COLO668 (cell line): ENCODE measurements at regions not wholly inside any gene's neighbourhood (a gene's known extent, or its start where the extent isn't known, plus 50 kb on each side); places are given as distances from the start of the nearest gene placed in this dataset.
A peak's percentile ranks its signal among the peaks of the same experiment; 100 is the strongest.

ENCODE experiments used
- DNase-seq: peaks from one replicate; lab custom pipeline; 2025; ENCODE audit not compliant: unreplicated experiment; lab: John Stamatoyannopoulos, UW

DNA sequence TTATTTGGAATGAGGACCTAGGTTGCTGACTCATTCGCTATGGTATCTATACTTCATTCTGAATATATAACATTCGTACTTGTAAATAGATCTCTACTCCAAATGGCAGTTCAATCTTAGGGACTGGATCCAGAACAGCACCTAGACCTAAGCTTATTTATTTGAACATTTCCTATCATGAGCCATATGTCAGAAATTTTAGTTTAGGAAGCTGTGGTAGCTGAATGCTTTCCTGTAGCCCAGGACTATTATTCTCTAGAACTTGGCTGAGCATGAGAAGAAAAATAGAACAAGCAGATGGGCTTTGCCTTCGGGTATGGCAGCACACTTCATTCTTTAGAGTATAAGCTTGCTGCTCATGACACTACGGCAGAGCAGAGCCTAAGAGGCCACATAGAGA, 1114.4 kb upstream of the B3GALT2 start:
- no peak for DNase-seq

DNA sequence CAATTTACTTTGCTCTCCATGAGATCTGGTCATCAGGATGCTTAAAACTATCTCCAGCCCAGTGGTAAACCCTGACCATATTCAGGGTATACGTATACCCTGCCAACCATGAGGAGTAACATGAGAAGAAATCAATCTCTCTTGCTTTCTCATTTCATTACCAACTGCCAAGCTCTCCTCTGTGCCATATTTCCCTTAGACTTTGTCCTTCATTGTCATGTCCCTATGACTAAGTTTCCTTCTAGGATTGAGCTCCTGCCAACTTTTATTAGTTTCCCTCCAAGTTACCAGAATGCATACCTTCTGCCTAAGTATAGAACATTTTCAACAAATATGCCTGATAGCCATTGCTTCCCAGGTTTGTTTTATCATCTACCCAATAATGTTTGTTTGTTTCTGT, 1113.9 kb upstream of the B3GALT2 start:
- no peak for DNase-seq

DNA sequence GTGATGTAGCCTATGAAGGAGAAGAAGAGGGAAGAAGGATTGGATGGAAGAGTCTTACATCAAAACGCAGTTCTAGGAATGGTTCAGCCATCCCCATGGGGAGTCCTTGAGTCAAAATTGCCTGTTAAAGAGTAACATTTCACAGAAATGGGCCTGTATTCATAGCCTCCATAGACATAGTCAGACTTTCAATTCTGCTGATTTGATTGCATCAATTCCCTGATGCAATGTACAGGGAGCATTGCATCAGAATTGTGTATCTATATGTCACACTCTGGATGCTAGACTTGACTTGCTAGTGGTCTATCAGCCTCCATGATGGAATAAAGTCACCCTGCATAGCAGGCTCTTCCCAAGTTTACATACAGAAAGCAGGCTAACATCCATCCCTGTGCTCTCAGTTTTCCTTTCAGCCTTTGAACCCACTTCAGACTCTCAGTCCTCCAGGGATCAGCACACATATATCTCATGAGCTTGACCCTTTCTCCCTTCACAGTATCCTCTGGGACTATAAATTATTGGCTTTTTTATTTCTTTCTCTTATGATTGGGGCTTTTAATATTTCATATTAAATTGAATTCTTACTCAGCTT, 1111.7 kb upstream of the B3GALT2 start:
- DNase-seq, result no peak

DNA sequence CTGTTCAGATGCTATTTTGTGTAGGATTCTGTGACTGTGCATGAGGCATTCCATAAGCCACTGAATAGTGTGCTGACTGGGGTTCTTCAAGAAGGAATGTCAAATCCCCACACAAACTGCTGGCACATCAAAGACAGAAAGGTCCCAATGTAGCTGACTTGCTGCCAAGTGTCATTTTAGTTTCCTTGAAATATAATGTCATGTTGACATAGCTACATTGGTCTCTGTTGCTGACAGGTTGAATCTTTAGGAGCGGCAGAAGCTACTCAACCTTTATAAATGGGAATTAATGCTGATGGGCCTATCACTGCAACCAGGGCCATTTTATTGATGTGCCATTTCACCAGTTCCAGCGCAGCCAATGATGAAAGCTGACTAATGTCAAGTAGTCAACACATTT, 1110.7 kb upstream of the B3GALT2 start:
- DNase-seq, result no peak

DNA sequence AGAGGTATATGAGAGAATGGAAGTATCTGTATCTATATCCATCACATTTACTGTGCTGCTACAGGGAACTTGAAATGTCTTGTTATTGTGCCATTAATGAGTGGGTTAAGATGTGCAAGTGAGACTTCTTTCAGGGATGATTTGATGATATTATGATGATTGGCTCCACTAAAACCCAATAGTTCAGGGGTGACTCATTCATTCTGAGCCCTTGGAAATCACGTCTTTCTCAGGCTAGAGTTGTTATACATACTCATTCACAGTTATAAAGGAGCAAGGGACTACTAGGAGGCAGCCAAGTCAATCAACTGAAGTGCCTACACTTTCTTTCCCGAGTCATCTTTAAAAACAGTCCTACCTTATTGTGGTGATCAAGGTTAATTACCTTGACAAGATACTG, 1109.8 kb upstream of the B3GALT2 start:
- DNase-seq, result no peak

DNA sequence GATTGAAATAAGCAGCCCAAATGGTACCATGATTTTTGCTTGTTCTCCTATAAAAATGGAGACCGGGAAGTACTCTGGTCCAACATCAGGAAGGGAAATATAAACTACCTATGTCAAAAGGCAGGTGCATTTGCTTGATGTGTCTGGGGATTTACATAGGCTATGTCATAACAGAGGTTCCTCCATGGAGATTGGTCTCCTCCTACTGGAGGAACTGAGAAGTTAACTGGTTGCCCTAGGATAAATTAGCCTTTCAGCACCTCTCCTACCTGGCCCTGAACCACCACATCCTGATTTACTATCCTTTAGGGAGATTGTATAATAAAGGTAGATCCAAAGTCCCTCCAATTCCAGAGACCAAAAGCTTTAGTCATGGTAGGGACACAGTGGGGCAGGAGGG, 1109.3 kb upstream of the B3GALT2 start:
- peak; percentile 37 for DNase-seq

DNA sequence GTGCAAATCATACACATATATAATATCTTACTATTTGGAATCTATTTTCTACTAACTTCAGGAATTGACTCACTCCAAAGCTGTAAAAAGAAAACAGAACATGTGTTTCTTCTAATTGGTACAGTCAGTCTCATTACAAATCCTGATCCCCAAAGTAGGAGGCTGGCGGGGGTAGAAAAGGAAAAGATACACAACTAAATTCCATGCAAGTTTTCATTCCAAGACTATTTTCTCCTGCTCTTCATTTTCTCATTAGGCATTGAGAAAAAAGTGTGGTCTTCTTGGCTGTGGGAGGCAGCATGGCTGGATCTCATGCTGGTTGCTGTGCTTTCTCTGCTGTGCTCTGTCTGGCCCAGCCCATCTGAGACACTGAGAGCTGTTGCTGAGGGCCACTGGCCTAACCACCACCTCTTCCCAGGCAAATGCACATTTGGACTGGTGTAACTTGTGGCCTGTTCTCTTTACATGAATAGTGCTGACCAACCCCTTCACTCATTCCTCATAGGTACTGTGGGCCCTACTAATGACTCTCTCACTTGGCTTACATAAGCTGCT, 1107.5 kb upstream of the B3GALT2 start:
- DNase-seq, result no peak

DNA sequence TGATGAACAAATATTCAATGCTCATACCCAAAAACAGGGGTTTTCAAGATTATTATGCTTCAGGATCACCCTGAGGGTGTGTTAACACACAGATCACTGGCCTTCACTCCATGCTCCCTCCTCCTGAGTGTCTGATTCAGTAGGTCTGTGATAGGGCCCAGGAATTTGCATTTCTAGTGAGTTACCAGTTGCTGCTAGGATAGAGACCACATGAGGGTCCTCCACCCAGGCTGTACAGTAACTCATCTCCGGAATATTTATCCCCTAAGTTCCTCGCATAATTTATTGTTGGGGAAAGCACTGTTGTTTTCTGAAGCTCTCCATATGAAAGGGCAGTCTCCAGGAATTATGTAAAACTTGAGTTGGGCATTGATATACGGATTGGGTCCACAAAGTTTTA, 1106.6 kb upstream of the B3GALT2 start:
- no peak for DNase-seq

DNA sequence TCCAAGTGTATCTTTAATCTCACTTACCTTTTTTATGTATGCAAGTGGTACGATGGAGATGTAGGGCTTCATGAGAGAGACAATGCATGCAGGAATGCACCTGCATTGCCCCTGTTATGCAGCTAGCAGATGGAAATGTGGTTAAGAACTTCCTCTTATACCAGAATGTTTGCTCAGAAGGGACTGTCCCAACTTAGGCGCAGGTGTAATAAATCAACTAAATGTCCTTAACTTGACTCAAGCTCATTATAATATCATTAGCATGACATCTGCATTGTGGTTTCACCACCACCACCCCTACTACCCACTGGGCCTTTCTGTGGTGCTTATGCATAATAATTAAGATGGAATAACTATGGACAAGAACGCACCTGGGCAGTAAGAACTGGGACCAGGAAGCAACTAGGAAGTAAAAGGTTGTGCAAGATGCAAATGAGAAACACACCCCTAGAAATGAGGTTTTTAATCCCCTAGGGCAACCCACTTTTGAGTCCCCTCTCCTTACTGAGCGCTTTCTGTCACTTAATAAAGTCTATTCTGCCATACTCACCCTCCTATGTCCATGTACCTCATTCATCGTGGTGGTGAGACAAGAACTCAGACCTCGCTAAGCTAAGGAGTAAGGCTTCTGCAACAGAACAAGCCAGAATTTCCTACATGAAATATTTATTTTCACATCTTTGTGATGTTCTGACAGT, 1103.3 kb upstream of the B3GALT2 start:
- no peak for DNase-seq

DNA sequence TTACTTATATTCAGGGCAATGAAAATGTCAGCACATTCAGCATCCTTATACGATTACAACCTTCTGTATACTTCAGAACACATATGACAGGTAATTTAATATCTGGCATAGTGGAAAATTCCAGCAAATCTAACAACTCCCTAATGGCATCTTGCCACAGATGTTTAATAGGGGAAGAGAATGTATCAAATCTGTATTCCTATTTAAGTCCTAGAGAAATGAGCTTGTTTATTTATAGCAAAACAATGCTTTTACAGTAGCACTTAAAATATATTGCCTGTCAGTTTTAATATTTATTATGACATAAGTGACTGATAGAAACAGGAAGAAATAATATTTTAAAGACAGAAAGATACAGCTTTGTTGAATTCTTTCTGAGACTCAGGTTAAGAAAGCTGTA, 1101.8 kb upstream of the B3GALT2 start:
- DNase-seq, result no peak

DNA sequence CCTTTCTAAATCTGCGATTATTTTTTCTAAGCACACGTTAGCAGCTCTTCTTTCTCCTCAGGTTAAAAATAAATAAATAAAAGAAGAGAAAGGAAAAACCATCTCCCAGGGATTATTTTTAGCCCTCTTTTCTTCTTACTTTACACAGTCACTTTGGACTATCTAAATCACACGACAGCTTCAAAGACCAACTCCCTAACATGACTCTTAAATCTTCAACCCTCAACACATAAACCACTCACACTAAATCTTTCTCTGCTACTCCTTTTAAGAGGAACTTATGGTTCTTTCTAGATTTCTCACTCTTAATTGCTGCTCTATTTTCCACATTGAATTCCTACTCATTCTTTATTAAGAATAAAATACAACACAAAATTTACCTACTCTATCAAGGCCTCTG, 1095.0 kb upstream of the B3GALT2 start:
- no peak for DNase-seq

DNA sequence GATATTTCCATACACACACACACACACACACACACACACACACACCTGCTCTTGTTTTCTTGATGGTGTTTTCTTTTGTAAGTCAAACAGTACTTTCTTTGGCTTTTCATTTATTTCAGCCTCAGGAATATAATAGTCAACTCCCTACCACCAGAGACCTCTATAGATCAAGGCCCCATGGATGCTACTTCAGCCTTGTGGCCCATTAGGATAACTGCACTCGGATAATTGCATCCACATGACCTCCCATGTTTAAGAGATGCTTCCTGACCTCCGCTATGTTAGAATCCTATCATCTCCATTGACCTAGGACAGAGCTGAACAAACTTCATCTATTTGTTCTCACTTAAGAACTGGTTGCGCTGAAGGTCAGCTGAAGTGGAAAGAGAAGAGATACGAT, 1094.0 kb upstream of the B3GALT2 start:
- no peak for DNase-seq

DNA sequence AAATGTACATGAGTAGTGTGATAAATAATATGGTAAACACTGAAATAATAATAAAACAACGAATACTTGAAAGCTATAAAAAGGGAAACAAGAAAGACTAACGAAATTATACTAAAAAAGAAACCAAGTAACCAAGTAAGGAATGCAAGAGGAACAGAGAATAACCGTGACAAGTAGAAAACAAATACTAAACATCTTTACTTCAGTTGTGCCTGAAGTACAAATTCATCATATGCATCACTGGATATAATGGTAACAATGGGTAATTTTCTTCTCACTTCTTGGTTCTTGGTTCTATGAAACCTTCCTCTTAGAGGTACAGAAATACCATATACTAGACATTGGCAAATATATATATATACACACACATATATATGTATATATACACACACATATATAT, 1093.6 kb upstream of the B3GALT2 start:
- no peak for DNase-seq

DNA sequence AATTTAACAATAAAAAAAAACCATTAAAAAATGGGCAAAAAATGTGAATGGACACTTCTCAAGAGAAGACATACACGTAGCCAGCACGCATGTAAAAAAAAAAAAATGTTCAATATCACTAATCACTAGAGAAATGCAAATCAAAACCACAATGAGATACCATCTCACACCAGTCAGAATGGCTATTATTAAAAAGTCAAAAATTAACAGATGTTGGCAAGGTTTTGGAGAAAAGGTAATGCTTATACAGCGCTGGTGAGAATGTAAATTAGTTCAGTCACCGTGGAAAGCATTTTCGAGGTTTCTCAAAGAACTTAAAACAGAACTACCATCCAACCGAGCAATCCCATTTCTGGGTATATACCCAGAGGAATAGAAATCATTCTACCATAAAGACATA, 1091.5 kb upstream of the B3GALT2 start:
- no peak for DNase-seq

DNA sequence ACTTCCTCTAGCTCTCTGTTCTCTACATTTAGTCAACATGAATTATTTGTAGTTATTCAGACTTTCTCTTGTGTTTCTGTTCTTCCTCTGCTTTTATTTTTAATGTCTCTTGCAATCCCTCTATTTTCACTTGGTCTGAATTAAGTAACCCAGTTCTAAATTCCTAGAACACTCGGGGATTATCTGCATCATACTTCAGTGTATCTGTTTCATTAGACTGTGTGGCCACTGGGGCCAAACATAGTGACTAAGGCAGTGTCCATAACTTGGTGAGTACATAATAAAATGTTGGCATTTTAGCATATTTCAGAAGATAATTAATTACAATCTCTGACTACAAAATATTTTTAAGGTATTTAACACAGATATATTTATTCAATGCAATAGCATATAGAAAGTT, 1087.2 kb upstream of the B3GALT2 start:
- DNase-seq, result no peak

DNA sequence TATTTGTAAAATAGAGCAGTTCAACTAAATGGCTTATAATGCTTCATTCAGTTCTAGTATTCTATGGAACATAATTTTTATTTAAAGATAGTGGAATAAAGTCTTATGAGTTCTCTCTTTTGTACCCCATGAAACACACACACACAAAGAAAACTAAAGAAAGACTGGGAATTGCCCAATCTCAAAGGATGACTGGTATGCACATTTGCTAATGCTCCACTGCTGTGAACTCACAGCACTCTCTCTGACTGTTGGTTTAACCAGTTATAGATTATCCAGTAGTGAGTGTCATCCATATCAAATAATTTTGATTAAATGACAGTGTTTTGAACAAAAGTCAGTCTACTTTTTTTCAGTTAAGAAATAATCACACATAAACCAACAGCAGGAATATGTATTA, 1082.4 kb upstream of the B3GALT2 start:
- no peak for DNase-seq

DNA sequence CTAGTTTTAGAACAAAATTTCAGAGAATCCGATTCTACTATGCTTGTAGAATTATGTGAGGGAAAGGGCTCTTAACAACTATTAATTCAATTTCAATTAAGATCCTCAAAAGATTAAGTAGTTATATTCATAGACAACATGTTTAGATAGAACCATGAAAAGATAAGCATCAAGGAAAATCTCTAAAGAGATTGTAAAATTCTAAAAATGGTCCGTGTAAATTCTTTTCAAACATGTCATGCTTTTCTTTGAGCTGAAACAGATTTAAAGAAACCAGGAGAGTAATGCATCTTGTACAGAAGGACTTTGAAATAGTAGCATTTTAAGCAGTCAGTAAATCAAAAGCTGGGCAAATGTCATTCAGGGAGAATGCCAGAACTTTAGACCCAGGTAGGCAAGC, 1080.6 kb upstream of the B3GALT2 start:
- DNase-seq, result no peak

DNA sequence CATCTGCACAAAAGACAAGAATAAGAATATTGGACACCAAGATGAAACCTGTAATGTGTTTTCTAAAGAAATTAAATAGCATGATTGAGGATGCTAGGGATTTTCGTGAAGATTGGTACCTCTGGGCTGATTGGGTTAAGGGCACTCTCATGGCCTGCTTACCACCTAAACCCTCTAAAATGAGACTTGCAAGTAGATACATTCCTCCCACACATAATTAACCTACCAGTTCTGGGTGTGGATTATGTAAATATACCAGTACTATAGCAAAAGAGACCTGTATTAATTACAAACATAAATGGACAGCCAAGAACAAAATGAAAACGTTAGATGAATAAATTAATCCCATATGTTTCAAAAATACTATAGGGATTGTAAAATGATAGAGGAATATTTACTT, 1069.6 kb upstream of the B3GALT2 start:
- no peak for DNase-seq

DNA sequence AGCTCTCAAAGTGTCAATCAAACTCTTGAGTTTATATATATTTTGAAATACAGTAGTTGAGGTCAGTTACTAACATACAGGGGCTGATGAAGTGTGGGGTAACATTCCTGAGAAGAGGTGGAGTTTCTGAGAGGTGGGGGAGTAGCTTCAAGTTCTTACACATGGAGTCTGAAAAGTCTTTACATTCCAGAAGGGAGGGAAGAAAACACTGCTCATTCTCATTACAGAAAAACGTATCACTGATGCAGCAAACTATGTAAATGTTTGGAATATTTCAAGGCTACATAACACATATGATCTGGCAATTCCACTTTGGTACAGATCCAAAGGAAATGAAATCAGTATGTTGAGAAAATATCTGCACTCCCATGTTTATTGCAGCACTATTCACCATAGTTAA, 1065.8 kb upstream of the B3GALT2 start:
- no peak for DNase-seq

DNA sequence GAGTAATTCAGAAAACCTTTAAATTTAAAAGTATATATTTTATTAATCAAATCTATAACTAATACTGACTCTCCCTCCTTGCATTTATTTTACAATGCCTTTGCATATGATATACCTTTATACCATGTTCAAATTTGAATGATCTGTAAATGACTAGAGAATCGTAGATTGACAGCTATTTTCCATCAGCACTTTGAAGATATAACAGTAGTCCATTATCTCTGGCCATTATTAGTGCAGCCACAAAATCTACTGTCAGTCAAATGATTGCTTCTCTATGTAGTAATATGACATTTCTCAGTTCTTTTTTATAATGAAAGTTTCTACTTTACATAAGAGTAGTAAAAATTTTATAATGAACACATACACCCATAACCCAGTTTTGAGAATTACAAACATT, 1054.8 kb upstream of the B3GALT2 start:
- DNase-seq, result no peak

DNA sequence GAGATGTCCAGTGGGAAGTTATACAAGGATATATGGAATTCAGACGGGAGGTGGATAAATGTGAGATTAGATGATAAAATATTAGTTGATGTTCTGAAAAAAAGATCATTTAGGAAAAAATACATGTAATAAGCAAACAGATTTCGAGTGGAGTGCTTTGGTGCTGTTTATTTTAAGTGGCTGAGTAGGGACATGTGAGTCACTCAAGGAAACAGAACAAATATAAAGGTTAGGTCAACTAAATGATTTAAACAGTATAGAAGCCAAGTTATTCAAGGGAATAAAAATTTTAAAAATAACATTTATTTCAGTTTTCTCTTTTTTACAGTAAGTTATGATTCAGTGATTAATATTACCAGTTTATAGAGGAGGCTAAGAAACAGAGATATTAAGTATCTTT, 1046.7 kb upstream of the B3GALT2 start:
- DNase-seq, result no peak

DNA sequence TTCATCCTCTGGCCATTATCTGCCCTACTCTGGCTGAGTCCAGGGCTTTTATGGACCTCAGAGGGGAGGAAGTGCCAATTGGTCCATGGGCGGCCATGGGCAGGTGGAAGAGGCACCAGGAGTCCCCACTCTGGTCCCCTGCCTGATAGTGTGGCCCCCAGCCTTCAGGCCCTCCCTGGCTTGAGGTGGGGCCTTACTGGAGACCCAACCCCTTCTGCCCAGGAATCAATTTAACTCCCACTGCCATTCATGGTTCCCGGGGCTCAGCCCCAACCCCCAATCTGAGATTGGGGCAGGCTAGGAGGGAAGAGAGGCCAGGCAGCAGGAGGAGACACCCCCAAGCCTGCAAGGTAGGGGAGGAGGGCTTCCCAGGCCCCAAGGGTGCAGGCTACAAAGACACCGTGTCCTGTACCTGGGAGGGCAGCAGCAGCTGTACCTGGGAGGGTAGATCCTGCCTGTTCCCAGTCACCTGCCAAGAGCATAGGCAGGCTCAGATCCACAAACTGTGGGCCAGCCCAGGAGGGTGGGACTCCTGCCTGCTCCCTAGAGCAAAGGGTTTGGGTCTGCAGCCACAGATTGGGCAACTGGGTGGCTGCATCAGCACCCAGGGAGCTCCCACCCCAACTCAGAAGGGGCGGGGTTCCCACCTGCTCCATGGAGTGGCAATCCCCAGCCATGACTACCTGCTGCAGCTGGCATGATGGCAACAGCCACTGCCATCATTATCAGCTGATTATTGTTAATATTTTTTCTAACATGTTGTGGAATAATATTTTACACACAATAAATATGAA, 1044.1 kb upstream of the B3GALT2 start:
- no peak for DNase-seq
